C4-2B (cell line): ENCODE measurements at regions not wholly inside any gene's neighbourhood (a gene's known extent, or its start where the extent isn't known, plus 50 kb on each side); places are given as distances from the start of the nearest gene placed in this dataset.

Source experiments
- H3K27ac ChIP-seq: fragments of 450-650 bp; 2 replicates; pipeline ENCODE4 v1.5.1; 2017
- ZFX ChIP-seq: fragments of 450-650 bp; IDR thresholded peaks from 2 replicates; pipeline ENCODE4 v1.6.1; 2017
- TF ChIP-seq, protein P1 (sequence below): fragments of 450-650 bp; conservative IDR thresholded peaks from 2 replicates; pipeline ENCODE4 v1.5.1; 2017; ENCODE audit warnings: mild to moderate bottlenecking

- TF ChIP-seq ZFX, result no peak
- TF ChIP-seq, protein P1, sequence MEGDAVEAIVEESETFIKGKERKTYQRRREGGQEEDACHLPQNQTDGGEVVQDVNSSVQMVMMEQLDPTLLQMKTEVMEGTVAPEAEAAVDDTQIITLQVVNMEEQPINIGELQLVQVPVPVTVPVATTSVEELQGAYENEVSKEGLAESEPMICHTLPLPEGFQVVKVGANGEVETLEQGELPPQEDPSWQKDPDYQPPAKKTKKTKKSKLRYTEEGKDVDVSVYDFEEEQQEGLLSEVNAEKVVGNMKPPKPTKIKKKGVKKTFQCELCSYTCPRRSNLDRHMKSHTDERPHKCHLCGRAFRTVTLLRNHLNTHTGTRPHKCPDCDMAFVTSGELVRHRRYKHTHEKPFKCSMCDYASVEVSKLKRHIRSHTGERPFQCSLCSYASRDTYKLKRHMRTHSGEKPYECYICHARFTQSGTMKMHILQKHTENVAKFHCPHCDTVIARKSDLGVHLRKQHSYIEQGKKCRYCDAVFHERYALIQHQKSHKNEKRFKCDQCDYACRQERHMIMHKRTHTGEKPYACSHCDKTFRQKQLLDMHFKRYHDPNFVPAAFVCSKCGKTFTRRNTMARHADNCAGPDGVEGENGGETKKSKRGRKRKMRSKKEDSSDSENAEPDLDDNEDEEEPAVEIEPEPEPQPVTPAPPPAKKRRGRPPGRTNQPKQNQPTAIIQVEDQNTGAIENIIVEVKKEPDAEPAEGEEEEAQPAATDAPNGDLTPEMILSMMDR, result no peak
- H3K27ac ChIP-seq, result no peak overlapping the region
Measured at GRCh38 chr2:59012971-59013370, 771.8 kb upstream of the FANCL start.

GRCh38 chr2:59012234-59012633 lies 771.1 kb upstream of the FANCL start:
- TF ChIP-seq, protein P1, result no peak
- TF ChIP-seq ZFX, result no peak
- no peak overlapping the region for H3K27ac ChIP-seq

- TF ChIP-seq ZFX, result no peak
- TF ChIP-seq, protein P1, result no peak
- no peak overlapping the region for H3K27ac ChIP-seq
Measured at GRCh38 chr2:59008950-59009349, 767.8 kb upstream of the FANCL start.

- TF ChIP-seq ZFX, result no peak
- TF ChIP-seq, protein P1, result no peak
- no peak overlapping the region for H3K27ac ChIP-seq
Measured at GRCh38 chr2:59005836-59006615, 764.9 kb upstream of the FANCL start.

DNA sequence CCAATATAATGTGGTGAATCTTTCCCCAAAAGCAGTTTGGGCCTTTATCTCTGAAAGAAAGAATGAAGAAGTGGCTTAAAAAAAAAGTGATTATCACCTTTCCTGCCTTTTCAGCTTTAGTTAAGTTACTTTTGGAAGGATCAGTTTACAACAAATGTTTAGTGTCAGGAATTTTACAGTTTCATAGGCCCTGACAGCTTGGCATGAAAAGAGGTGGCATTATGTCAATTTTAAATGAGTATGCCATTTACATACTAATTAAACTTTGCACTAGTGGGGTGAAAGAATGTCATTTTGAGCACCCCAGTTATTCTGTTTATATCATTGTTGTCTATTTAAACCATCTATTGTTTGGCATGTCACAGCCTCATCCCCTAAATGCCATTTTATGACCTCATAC lies 763.5 kb upstream of the FANCL start:
- TF ChIP-seq, protein P1, result no peak
- TF ChIP-seq ZFX, result no peak
- H3K27ac ChIP-seq, result no peak overlapping the region

GRCh38 chr2:59000796-59001195 lies 759.7 kb upstream of the FANCL start:
- TF ChIP-seq ZFX, result no peak
- TF ChIP-seq, protein P1, result no peak

DNA sequence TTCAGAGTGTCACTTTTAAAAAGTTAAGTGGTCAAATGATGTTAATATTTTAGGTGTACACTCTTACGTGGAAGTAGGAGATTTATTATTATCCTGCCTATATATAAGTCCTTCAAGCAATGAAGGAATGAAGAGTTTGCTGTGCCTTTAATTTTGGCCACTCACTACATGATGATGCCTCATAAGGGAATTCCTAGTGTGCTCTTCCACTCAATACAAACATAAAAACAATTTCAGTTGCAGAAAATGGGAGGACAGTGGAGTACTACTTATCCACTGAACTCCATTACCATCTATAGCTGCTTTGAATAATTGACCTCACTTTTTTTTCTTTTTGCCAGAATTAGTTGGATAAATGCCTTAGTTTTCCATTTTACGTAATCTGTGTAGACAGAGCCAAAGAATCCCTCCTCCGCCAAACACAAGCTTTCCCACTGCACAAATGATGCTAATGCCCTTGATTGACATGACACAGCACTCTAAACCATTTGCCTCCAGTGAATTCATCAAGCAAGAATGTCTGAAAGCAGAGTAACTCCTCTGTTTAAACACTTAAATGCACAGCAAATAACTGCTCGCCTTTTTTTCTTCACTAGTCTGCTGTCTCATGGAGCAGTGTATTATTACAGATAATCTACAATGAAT lies 751.1 kb upstream of the FANCL start:
- no peak overlapping the region for H3K27ac ChIP-seq
- TF ChIP-seq, protein P1, result no peak
- TF ChIP-seq ZFX, result no peak

More at GRCh38 chr2:59000796-59001195, 759.7 kb upstream of the FANCL start:
- no peak overlapping the region for H3K27ac ChIP-seq
